Left ventricle myocardium inferior (tissue), 1 donor: ENCODE measurements at regions not wholly inside any gene's neighbourhood (a gene's known extent, or its start where the extent isn't known, plus 50 kb on each side); places are given as distances from the start of the nearest gene placed in this dataset.

Source experiments
- DNase-seq: peaks from one replicate; pipeline ENCODE4 v3.0.0-alpha.2; 2020
- H3K27ac ChIP-seq: fragments of 200-600 bp; replicated peaks from 2 replicates; pipeline ENCODE4 v1.8.0; 2021
- H3K27me3 ChIP-seq: fragments of 200-600 bp; 2 replicates; pipeline ENCODE4 v1.8.0; 2021; ENCODE audit warnings: low read depth
- H3K36me3 ChIP-seq: fragments of 200-600 bp; 2 replicates; pipeline ENCODE4 v1.8.0; 2021
- H3K4me1 ChIP-seq: fragments of 200-600 bp; 2 replicates; pipeline ENCODE4 v1.8.0; 2021
- H3K4me3 ChIP-seq: fragments of 200-600 bp; 2 replicates; pipeline ENCODE4 v1.8.0; 2021; ENCODE audit warnings: mild to moderate bottlenecking, moderate library complexity
- H3K9me3 ChIP-seq: fragments of 200-600 bp; replicated peaks from 2 replicates; pipeline ENCODE4 v1.8.0; 2021
- CTCF ChIP-seq: fragments of 200-600 bp; IDR thresholded peaks from 2 replicates; pipeline ENCODE4 v1.8.0; 2021; ENCODE audit warnings: antibody characterized with exemption, mild to moderate bottlenecking, borderline replicate concordance
- intact Hi-C: fragments of 100-400 bp; cut with micrococcal nuclease; formaldehyde crosslinking; loops from one replicate; pipeline ENCODE4 v1.11.0; 2022
- donor health status: DM: no; HTN: yes; CAD: no; lungs with severe emphysema.

DNA sequence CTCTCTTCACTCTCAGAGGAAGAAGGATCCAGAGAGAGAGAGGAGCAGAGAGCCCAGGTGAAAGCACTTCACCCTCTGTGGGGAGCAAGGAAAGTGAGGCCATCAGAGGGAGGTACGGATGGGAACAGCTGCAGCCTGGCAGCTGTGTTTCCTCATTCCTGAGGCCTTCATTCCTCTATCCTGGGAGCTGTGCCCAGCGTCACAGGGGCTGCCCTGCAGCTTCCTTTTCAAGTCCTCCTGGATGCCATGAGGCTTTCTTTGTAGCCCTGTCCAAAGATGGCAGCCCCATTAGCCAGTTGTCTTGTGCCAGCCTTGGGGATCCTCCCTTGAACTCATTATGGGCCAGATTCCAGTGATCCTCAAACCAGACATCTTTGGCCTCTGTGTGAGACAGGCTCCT, 76.8 kb upstream of the PCDH8 start:
- Histone ChIP-seq H3K27ac (peak overlapping the region; percentile 64), H3K27me3 (peaks cover 71% of the 10 kb centered on the region), H3K9me3 (no peaks in the 10 kb centered on the region), H3K36me3 (no peaks in the 10 kb centered on the region), H3K4me1 (no peaks in the 10 kb centered on the region), H3K4me3 (no peak overlapping the region)
- peak; percentile 35 for DNase-seq
- TF ChIP-seq CTCF, result no peak
- intact Hi-C loops, result no loop called here

GRCh38 chr13:52924289-52925148, 76.1 kb upstream of the PCDH8 start:
- no peak for DNase-seq
- intact Hi-C loops, result no loop called here
- H3K36me3 ChIP-seq, result no peaks in the 10 kb centered on the region
- TF ChIP-seq CTCF, result no peak
- H3K4me3 ChIP-seq, result no peak overlapping the region
- H3K27me3 ChIP-seq, result peaks cover 66% of the 10 kb centered on the region
- no peaks in the 10 kb centered on the region for H3K4me1 ChIP-seq
- H3K9me3 ChIP-seq, result no peaks in the 10 kb centered on the region
- H3K27ac ChIP-seq, result peak overlapping the region; percentile 64

DNA sequence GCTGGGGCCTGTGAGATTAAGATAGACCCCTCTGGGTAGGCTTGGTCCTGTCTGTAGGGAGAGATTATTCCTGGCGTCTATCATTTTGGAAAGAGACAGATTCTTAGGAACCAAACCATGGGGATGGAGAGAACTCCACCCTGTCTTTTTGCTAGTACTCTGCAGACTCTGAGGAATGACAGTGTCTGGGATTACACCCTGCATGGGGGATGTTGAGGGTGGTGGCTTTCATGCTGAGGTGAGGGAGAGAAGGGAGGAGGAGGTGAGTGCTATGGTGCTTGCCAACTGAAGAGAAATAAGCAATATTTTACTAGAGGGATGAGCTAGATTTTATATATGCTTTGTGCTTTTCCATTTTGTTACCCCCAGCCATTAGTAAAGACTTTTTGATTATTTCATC, 74.5 kb upstream of the PCDH8 start:
- no peak overlapping the region for H3K4me3 ChIP-seq
- DNase-seq, result no peak
- H3K4me1 ChIP-seq, result no peaks in the 10 kb centered on the region
- H3K27me3 ChIP-seq, result peaks cover 59% of the 10 kb centered on the region
- H3K27ac ChIP-seq, result no peak overlapping the region
- no peaks in the 10 kb centered on the region for H3K36me3 ChIP-seq
- no peak for TF ChIP-seq CTCF
- no peaks in the 10 kb centered on the region for H3K9me3 ChIP-seq
- intact Hi-C loops, result no loop called here

DNA sequence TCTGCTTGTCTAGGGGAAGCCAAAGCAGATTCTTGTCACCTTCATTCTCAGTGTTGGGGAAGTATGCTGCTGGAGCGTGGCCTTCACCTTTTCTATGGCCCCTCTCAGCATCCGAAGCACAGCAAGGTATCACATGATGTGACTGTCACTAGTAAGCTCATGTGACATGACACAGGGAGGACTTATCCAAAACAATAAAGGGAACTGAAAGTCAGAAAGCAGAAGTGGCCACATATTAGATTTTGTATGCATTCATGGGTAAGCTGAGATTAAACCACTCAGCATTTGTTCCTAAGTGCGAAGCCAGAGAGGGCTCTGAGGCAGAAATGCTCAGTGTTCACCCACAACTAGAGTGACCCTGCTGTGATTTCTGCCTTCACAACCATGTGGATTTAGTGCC, 72.8 kb upstream of the PCDH8 start:
- Histone ChIP-seq H3K27ac (no peak overlapping the region), H3K4me3 (no peak overlapping the region)

GRCh38 chr13:52916486-52916990, 68.1 kb upstream of the PCDH8 start:
- no peak for TF ChIP-seq CTCF

More for the DNA sequence above, 72.8 kb upstream of the PCDH8 start:
- Histone ChIP-seq H3K9me3 (peaks cover 6% of the 10 kb centered on the region), H3K36me3 (no peaks in the 10 kb centered on the region), H3K4me1 (no peaks in the 10 kb centered on the region), H3K27me3 (peaks cover 50% of the 10 kb centered on the region)
- DNase-seq, result no peak
- no peak for TF ChIP-seq CTCF
- intact Hi-C loops, result no loop called here

More at GRCh38 chr13:52916486-52916990, 68.1 kb upstream of the PCDH8 start:
- no peak for DNase-seq
- Histone ChIP-seq H3K4me1 (no peaks in the 10 kb centered on the region), H3K9me3 (peaks cover 6% of the 10 kb centered on the region), H3K4me3 (no peak overlapping the region), H3K27ac (no peak overlapping the region), H3K27me3 (peaks cover 12% of the 10 kb centered on the region), H3K36me3 (no peaks in the 10 kb centered on the region)
- intact Hi-C loops, result no loop called here
